ENCODE measurements at regions not wholly inside any gene's neighbourhood (a gene's known extent, or its start where the extent isn't known, plus 50 kb on each side); places are given as distances from the start of the nearest gene placed in this dataset.

DNA sequence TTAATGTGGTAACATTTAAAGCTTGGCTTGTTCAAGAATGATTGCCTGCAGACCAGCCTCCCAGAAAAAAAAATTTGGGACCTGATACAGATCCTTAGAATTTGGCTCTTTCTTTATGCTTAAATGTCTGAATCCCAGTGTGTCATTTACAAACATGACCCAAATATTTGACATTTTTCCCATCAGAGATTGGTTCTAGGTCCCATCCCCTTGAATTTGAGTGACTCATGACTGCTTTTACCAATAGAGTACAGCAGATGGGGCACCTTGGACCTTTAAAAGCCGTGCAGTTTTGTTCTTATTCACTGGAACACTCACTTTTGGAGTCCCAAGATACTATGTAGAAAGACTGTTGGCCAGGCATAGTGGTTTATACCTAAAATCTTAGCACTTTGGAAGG lies 231.6 kb downstream of the ZIC1 start:
- Mint-ChIP-seq H3K36me3 (ENCODE audit: low read depth) (peaks cover 6% of the 10 kb centered on the region), H3K4me3 (no peak overlapping the region)

DNA sequence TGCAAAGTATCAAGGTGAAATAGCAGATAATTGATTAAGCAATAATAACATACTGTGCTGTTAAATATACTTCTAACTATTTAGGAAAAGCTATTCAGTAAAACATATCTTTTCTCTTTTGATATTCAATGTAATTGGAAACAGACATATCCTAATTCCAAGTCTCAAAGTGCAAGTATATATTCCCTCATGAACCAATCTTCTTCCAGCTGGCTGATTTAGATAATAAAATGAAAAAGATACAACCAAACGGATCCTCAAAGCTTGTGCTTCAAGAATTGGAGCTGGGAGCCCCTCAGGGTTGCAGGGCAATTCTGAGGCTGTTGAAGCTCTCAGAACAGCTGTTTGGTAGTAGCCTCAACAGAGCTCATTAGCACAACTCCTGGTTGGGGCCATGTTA lies 236.6 kb downstream of the ZIC1 start:
- no peaks in the 10 kb centered on the region for H3K9me3 Mint-ChIP-seq
- H3K4me3 Mint-ChIP-seq, result no peak overlapping the region
- H3K27ac Mint-ChIP-seq (ENCODE audit: unreplicated experiment), result no peak overlapping the region
- TF ChIP-seq, protein P1, sequence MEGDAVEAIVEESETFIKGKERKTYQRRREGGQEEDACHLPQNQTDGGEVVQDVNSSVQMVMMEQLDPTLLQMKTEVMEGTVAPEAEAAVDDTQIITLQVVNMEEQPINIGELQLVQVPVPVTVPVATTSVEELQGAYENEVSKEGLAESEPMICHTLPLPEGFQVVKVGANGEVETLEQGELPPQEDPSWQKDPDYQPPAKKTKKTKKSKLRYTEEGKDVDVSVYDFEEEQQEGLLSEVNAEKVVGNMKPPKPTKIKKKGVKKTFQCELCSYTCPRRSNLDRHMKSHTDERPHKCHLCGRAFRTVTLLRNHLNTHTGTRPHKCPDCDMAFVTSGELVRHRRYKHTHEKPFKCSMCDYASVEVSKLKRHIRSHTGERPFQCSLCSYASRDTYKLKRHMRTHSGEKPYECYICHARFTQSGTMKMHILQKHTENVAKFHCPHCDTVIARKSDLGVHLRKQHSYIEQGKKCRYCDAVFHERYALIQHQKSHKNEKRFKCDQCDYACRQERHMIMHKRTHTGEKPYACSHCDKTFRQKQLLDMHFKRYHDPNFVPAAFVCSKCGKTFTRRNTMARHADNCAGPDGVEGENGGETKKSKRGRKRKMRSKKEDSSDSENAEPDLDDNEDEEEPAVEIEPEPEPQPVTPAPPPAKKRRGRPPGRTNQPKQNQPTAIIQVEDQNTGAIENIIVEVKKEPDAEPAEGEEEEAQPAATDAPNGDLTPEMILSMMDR (conservative IDR thresholded peaks at IDR 0.05), result no peak
- no peaks in the 10 kb centered on the region for H3K4me1 Mint-ChIP-seq
- no peak for DNase-seq (ENCODE audit: low read depth, low spot score)
- no peaks in the 10 kb centered on the region for H3K36me3 Mint-ChIP-seq (ENCODE audit: low read depth)
- H3K27me3 Mint-ChIP-seq (ENCODE audit: low read depth), result no peaks in the 10 kb centered on the region

More for the DNA sequence above, 231.6 kb downstream of the ZIC1 start:
- Mint-ChIP-seq H3K9me3 (peaks cover 11% of the 10 kb centered on the region), H3K27me3 (ENCODE audit: low read depth) (no peaks in the 10 kb centered on the region), H3K4me1 (no peaks in the 10 kb centered on the region), H3K27ac (ENCODE audit: unreplicated experiment) (no peak overlapping the region)
- TF ChIP-seq, protein P1 (conservative IDR thresholded peaks at IDR 0.05), result no peak
- no peak for DNase-seq (ENCODE audit: low read depth, low spot score)

DNA sequence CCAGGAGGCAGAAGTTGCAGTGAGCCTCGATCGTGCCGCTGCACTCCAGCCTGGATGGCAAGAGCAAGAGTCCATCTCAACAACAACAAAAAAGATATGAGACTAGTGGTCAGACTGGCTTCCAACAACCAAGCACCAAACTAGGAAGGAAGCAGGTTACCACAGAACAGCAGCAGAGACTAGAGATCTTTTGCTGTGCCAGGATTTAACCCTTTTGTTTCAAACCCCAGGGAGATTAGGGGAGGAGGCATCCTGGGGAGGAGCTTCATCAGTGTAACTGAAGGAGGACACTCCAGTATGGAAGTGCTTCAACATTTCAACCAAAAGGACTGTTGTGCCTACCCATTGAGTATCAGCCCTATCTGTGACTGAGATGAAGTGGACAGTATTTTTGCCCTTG lies 240.3 kb downstream of the ZIC1 start:
- TF ChIP-seq, protein P1 (conservative IDR thresholded peaks at IDR 0.05), result no peak
- H3K27ac Mint-ChIP-seq (ENCODE audit: unreplicated experiment), result no peak overlapping the region
- no peak overlapping the region for H3K4me3 Mint-ChIP-seq
- no peaks in the 10 kb centered on the region for H3K9me3 Mint-ChIP-seq
- H3K4me1 Mint-ChIP-seq, result no peaks in the 10 kb centered on the region
- H3K27me3 Mint-ChIP-seq (ENCODE audit: low read depth), result no peaks in the 10 kb centered on the region
- H3K36me3 Mint-ChIP-seq (ENCODE audit: low read depth), result no peaks in the 10 kb centered on the region
- DNase-seq (ENCODE audit: low read depth, low spot score), result no peak

DNA sequence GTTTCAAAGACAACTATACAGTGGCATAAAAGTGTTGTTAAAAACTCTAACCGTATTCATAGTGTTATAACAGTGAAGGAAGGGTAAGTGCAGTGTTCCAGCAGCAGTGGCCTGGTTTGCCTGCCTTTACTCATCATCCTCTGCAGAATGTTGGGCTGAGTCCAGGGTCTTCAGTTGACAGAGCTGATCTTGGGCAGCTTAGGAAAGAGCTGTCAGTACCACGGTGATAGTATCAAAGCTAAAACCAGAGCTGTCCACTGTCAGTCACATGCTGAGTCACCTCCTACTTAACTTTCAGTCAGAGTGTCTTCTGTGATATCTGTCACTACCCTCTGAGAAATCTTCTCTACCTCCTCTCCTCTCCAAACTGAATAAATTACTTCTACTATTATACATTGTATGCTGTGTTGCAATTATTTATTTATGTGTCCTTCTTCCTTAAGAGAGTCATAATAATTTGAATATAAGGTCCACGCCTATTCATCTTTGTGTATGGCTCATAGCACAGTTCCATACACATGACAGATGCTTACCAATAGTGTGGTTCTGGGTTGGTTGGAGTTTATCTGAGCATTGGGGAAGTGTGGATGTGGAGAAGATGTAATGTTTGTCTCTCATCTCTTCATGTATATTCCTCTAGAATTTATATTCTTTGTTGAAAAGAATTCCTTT lies 242.1 kb downstream of the ZIC1 start:
- Mint-ChIP-seq H3K36me3 (ENCODE audit: low read depth) (no peaks in the 10 kb centered on the region), H3K4me1 (no peaks in the 10 kb centered on the region), H3K27me3 (ENCODE audit: low read depth) (no peaks in the 10 kb centered on the region), H3K9me3 (no peaks in the 10 kb centered on the region), H3K27ac (ENCODE audit: unreplicated experiment) (peak overlapping the region; percentile 6), H3K4me3 (no peak overlapping the region)
- no peak for DNase-seq (ENCODE audit: low read depth, low spot score)
- TF ChIP-seq, protein P1 (conservative IDR thresholded peaks at IDR 0.05), result no peak

DNA sequence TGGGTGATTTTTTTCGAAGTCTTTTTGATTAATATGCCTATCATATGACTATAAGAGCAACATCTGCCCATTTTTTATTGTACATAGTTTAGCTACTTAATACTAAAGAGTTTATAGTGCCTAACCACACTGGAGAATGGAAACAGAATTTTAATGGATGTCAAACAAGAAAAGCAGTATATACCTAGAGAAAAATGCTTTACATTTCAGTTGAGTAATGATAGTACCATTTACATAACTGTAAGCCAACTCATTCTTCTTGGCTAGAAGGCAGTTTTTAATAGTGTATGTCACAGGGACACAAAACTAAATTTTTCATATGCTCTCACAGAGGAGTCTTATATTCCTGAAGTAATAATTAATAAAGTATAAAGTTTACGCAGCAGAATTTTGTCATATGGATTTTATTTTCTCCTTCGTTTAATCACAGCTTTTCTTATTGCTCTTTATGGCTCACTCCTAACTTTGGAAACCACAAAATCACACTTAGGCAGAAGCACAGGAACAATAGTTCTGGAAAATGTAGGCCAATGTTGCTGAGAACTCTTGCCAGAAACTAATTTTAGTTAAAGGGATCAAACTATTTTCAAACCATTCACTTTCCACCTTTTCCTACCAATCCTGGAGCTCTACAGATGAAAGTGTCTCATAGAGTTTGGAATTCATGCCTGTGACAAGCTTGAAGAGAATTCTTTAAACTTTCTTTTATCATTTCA lies 243.6 kb downstream of the ZIC1 start:
- no peaks in the 10 kb centered on the region for H3K9me3 Mint-ChIP-seq
- no peak overlapping the region for H3K4me3 Mint-ChIP-seq
- no peak for DNase-seq (ENCODE audit: low read depth, low spot score)
- H3K36me3 Mint-ChIP-seq (ENCODE audit: low read depth), result no peaks in the 10 kb centered on the region
- TF ChIP-seq, protein P1 (conservative IDR thresholded peaks at IDR 0.05), result no peak
- no peak overlapping the region for H3K27ac Mint-ChIP-seq (ENCODE audit: unreplicated experiment)
- no peaks in the 10 kb centered on the region for H3K4me1 Mint-ChIP-seq
- H3K27me3 Mint-ChIP-seq (ENCODE audit: low read depth), result no peaks in the 10 kb centered on the region

All from neural crest cell (in vitro differentiated cells).